ENCODE measurements at regions not wholly inside any gene's neighbourhood (a gene's known extent, or its start where the extent isn't known, plus 50 kb on each side); places are given as distances from the start of the nearest gene placed in this dataset.

DNA sequence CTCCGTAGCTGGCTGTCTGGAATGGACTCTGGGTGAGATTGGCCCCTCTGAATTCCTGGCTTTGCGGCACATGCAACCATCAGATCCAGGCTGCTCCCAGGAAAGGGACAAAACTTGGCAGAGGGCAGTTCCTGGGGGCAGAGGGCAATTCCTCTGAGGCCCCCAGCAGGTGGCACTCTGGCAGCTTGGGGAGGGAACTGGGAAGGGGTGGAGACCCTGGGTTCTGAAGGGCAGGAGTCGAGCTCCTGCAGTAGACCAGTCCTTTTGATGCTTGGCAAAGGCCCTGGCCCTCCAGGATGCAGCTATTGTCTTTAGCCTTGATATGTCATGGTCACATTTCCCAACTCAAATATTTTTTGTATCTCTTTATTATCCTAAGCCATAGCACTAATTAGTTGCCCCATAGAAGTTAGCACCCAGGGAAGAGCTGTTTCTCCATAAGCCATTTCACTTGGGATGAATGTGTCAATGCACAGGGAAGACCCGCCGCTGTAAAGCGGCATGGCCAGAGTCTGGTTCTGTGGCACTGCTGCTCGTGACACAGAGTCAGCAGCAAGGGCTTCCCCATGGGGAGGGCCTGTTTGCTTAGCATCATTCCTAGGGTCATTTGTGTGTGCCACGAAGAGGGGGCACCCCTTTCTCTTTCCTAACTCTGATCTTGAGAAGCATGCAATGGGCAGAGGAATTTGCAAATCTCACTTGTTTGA, 51.2 kb upstream of the CDK20 start:
- DNase-seq (ENCODE audit: extremely low spot score) = no peak
- TF ChIP-seq, protein P1, sequence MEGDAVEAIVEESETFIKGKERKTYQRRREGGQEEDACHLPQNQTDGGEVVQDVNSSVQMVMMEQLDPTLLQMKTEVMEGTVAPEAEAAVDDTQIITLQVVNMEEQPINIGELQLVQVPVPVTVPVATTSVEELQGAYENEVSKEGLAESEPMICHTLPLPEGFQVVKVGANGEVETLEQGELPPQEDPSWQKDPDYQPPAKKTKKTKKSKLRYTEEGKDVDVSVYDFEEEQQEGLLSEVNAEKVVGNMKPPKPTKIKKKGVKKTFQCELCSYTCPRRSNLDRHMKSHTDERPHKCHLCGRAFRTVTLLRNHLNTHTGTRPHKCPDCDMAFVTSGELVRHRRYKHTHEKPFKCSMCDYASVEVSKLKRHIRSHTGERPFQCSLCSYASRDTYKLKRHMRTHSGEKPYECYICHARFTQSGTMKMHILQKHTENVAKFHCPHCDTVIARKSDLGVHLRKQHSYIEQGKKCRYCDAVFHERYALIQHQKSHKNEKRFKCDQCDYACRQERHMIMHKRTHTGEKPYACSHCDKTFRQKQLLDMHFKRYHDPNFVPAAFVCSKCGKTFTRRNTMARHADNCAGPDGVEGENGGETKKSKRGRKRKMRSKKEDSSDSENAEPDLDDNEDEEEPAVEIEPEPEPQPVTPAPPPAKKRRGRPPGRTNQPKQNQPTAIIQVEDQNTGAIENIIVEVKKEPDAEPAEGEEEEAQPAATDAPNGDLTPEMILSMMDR (IDR thresholded peaks at IDR 0.05; ENCODE audit: control extremely low read depth, extremely low read depth, low read depth, missing control alignments) = no peak
- ChIA-PET CTCF (no interaction called here), POLR2A (no interaction called here)

DNA sequence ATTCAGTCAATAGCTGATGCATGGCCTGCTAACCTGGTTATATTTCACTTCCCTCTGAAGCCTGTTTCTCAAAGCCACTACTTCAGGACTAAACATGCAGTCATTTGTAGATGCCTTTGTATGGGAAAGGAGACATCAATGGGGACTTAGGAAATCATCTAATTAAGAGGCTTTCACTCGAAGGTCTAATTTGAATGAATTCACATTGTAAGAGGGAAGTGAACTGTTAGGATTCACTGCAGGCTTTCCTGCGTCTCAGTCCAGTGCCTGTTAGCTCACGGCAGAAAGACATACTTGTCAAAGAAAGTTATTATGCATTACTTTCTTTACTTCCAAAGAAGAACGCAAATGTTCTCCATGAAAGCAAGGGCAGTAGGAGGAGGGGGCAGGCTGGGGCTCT, 50.6 kb upstream of the CDK20 start:
- POLR2A ChIA-PET = no interaction called here
- TF ChIP-seq, protein P1 (IDR thresholded peaks at IDR 0.05; ENCODE audit: control extremely low read depth, extremely low read depth, low read depth, missing control alignments) = no peak
- no peak for DNase-seq (ENCODE audit: extremely low spot score)
- CTCF ChIA-PET = no interaction called here

All from GM10248 (cell line).